Globus pallidus (tissue), 1 donor: ENCODE measurements at regions not wholly inside any gene's neighbourhood (a gene's known extent, or its start where the extent isn't known, plus 50 kb on each side); places are given as distances from the start of the nearest gene placed in this dataset.
"Not testable (repeated sequence)": the region's sequence is repeated elsewhere in the genome, so short reads cannot be mapped to it uniquely, and the experiment has no call there.

Source experiments
- DNase-seq: peaks from one replicate; pipeline ENCODE4 v3.0.0-alpha.2; 2015; ENCODE audit warnings: low spot score

DNA sequence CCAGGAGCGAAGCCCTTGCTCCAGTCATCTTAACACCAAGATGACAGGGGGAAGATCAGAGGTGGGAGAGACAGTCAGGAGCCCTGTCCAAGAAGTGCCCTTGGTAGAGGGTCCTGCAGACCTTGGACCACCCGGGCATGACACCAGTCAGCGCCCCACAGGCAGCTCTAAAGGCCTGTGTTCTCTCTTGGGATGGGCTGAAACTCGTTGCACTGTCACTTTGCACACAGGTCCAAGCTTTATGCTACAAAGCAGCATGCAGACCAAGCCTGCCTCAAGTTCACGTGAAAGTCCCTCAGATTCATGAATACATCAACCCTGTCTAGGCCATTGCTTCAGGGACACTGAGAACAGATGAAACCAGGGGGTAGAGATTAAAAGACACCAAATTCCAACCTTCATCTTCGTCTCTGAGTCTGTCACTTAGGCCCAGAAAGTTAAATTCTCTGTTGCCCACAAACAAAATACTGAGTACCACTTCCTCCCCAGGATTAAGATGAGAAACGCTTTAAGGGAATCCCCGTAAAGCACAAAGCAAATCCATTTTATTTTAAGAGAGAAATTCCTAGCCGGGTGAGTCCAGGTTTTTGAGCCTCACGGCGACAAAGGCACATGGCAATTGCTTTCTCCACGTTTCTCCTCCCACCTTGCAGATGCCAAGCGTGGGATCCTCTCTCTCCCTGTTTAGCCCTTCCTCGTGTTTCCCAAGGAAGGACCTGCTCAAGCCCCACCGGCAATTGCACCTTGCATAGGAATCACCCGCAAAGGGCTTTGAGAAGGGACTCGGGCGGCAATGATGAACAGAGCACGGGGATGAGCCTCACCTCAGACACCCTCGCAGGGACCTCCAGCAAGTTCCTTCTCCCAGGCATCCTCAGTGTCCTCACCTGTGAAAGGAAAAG is 75.0 kb upstream of the ID2 start:
- no peak for DNase-seq

GRCh38 chr2:8607606-8608005 is 74.2 kb upstream of the ID2 start:
- DNase-seq, result no peak

DNA sequence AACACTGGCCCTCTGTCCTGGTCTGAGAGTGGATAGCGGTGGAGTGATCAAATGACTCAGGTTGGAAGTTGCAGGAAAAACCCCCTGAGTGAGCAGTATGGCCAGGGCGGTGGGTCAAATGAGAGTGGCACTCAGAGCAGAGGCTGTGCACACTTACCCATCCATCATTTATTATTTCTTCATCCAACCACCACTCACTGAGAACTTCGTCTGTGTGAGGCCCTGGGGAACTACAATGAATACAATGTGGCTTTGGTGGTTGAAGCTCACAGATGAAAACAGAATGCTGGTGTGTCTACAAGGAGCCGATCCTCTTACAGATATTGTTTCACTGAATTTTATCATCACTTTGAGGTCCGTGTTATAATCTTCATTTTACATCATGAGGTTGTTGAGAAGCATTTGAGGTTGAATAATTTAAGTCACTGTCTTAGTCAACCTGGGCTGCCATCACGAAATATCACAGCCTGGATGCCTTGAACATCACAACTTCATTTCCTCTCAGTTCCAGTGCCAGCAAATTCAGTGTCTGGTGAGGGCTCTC is 73.4 kb upstream of the ID2 start:
- DNase-seq, result no peak

- no peak for DNase-seq
These were observed 72.5 kb upstream of the ID2 start for GRCh38 chr2:8609357-8609811.

- not testable (repeated sequence) for DNase-seq
These were observed 71.1 kb upstream of the ID2 start for GRCh38 chr2:8610775-8611174.

DNA sequence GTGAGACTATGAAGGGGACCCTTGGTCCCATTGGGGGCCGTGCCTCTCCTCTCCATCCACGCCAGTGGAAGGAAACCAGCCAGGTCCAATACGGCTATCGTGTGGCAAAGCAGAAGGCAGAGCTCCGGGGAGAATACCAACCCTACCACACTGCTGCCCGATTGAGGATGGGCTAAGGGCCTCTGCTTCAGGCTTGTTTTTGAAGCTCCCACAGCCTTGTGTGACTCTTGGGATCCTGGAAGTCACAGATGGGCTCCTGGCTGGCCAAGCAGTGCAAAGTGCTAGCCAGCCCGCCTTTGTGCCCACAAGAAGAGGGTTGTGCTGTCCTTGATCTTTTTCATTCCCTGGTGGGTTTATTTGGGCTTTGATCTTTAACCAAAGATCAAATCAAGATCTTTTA is 70.6 kb upstream of the ID2 start:
- DNase-seq, result no peak

DNA sequence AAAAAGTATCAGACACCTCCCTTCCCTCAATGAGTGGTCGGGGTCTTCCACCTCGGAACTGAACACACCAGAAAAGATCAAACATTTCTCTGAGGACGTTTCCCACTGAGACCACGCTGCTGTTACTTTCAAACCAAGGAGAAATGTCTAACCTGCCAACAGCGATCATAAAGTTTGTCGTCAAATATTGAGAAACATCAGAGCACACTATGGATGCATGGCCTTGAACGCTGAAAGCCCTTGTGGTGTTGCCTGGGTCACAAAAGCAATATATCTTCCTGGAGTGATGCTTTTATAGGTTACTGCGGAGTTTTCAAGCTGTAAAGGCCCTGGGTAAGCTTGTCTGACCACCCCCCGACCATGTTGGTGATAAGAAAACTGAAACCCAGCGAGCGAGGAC is 70.2 kb upstream of the ID2 start:
- no peak for DNase-seq

GRCh38 chr2:8612734-8613179 is 69.1 kb upstream of the ID2 start:
- DNase-seq, result no peak

GRCh38 chr2:8613207-8613999 is 68.5 kb upstream of the ID2 start:
- DNase-seq, result not testable (repeated sequence)

DNA sequence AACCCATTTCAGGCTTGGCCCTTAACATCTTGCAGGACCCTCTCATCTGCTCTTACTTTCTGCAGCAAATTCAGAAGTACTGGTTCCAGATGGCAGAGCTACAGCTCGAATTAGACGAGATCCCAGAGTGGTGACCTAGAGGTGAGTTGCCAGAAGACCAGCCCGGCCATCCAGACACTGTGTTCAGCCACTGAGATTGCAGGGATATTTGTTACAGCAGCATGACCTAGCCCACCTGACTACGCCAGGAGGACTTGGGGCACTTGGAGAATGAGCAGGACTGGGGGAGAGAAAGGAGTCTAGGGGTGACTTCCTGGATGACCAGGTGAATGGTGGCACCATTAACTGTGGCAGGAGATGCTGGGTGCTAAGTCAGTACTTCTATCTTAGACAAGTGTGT is 67.2 kb upstream of the ID2 start:
- DNase-seq, result no peak

- no peak for DNase-seq
These were observed 66.6 kb upstream of the ID2 start for GRCh38 chr2:8615252-8615575.

- no peak for DNase-seq
These were observed 66.1 kb upstream of the ID2 start for GRCh38 chr2:8615576-8616281.

DNA sequence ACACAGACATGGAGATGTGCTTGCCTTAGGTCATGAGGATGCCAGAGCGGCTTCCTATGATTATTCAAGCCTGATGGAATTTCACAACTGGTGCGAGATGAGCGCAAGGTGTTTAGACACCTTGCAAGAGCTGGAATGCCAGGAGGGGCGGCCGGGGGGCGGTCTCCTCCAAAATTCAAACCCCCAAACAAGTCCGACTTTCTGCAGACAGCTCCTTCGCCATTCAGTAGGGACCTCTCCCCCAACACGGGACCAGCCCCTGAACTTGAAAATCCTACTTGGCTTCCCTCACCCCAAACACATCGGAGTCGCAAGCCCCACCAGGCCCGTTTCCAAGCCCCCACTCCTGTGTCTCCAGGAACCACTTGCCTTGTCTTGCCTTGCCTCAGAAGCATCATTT is 64.8 kb upstream of the ID2 start:
- no peak for DNase-seq

DNA sequence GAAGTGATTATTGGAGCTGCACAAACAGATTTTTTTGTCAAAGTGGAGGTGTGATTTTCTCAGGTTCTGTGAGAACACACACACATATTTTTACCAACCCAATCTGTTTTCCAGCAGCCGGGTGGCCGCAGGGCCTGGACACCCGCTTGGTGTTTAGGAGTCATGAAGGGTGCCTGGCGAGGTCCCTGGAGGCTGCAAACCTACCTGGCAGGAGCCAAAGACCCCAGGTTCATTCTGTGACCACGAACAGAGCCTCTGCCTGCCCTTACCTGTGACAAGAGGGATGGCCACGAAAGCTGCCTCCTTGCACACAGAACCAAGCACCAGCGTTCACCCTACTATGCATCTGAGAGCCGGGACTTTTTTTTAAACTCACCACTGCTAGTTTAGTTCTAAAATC is 64.3 kb upstream of the ID2 start:
- DNase-seq, result no peak

- no peak for DNase-seq
These were observed 62.8 kb upstream of the ID2 start for GRCh38 chr2:8619071-8619470.

GRCh38 chr2:8620611-8621382 is 61.1 kb upstream of the ID2 start:
- no peak for DNase-seq

GRCh38 chr2:8622199-8622911 is 59.5 kb upstream of the ID2 start:
- DNase-seq, result no peak

DNA sequence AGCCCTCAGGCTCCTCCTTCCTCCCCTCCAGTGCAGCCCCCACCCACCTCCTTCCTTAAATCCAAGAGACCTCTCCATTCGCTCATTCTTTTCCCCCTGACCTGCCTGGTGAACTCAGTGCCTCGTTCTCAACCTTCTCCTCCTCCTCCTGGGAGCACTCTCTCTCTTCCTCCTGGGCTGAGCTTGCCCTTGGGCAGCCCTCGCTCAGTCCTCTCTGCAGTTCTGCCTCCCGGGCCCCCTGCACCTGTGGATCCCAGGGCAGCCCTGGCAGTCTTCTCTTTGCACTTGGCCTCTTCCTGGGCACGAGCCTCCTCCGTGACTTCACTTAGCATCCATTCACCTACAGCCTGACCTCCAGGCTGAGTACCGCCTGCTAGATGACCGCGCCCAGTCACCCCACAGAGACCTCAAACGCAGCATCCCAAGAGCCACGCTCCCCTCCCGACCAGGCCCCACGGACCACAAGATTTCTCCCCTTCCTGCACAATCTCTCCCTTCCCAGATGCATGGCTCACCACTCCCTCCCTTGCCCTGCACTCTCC is 58.9 kb upstream of the ID2 start:
- DNase-seq, result no peak

DNA sequence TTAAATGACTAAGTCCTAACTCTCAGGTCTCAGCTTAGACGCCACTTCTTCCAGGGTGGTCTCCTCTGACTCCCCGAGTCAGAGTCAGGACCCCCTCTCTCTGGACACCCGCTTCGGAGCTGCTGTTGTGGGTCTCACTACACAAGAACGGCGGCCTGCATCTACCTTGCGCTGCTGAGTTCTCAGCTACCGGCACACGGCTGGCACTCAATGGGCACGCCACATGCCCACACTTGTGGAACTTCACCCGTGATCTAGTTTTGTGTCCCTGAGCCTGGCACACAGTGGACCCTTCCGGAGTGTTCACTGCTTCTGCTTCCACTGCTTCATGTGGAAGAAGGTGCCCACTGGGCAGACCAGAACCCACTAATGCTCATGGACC is 58.3 kb upstream of the ID2 start:
- DNase-seq, result no peak

DNA sequence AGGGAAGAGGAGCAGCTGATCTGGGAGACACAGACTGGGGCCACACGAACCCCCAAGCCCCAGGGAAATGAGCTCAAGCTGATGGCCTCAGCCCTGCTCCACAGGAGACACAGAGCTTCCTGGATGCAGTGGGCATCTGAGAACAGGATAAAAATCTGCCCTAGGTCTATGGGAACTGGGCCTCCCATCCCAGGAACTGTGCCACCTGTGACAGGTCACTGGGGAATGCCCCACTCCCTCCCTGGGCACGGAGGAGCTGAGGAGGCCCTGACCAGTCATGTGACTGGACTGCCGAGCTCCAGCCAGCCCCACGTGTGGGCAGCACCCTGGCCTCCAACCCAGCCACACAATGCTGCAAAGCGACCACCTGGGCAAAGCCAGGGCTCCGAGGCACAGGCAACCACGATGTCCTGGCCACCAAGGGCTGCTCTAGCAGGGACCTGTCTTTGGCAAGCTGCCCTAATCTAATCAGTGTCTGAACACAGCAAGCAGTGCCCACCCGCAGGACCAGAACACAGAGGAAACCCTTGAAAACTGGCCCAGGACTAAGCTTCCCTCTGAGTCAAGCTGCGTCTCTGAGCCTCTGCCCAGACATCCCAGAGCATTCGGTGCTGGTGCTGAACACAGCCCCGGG is 57.8 kb upstream of the ID2 start:
- DNase-seq, result no peak
